ENCODE measurements at regions not wholly inside any gene's neighbourhood (a gene's known extent, or its start where the extent isn't known, plus 50 kb on each side); places are given as distances from the start of the nearest gene placed in this dataset.

DNA sequence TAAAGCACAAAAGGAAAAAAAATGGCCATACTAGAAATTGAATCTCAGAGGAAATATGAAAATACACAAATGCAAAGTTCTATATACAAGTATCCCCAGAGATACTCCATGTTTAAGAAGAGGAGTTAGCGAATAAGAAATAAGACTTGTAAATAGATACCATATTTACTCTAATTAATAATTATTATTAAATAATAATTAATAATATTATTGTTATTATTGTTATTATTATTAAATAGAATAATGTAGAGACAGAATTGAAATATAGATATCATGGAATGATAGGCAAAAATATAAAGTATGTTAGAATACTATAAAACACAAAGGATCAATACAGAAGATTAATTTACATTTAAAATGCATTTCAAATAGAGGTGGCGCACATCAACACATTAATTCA, 1047.5 kb upstream of the MIR17HG start:
- Mint-ChIP-seq H3K4me3 (no peak overlapping the region), H3K27me3 (ENCODE audit: low read depth) (no peaks in the 10 kb centered on the region), H3K4me1 (peaks cover 15% of the 10 kb centered on the region), H3K9me3 (no peaks in the 10 kb centered on the region), H3K27ac (no peak overlapping the region), H3K36me3 (no peaks in the 10 kb centered on the region)
- TF ChIP-seq TEAD1 (CRISPR knock-in tag; IDR thresholded peaks at IDR 0.05) (no peak), HMGA2 (CRISPR knock-in tag; IDR thresholded peaks at IDR 0.05) (peak; percentile 91)
- ATAC-seq, result no peak
- POLR2A ChIA-PET, result interaction anchor here (0.6 kb wide), 1 partner anchor 50 kb away, joined by 3 read pairs; no protein-coding TSS in a partner anchor
- CTCF ChIA-PET, result no interaction called here
- no peak for DNase-seq (ENCODE audit: low spot score)

DNA sequence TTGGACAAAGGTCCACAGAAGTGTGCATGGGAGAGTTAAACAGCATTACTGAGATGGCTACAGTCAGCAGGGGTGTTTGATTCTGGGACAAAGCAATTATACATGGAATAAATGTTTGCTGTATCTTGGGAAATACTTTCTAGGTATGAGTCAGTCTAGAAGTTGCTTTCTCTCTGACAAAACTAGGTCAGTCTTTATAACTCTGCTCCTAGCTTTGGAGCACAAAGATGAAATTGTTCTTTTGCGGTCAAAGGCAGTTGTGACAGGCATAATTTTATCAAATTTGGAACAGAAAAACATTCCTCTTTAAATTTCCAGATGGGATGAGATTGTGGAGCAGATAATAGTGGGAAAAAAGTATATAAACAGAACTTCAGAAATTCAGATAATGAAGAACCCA, 1045.4 kb upstream of the MIR17HG start:
- H3K4me1 Mint-ChIP-seq, result peaks cover 15% of the 10 kb centered on the region
- ATAC-seq (no peak), DNase-seq (ENCODE audit: low spot score) (no peak)
- H3K4me3 Mint-ChIP-seq, result no peak overlapping the region
- H3K27ac Mint-ChIP-seq, result no peak overlapping the region
- no peaks in the 10 kb centered on the region for H3K36me3 Mint-ChIP-seq
- ChIA-PET CTCF (no interaction called here), POLR2A (no interaction called here)
- no peak for TF ChIP-seq ETV6 (CRISPR knock-in tag; IDR thresholded peaks at IDR 0.05)
- TF ChIP-seq GRHL2 (CRISPR knock-in tag; IDR thresholded peaks at IDR 0.05; ENCODE audit: insufficient replicate concordance, severe bottlenecking), result no peak
- TF ChIP-seq, protein P1, sequence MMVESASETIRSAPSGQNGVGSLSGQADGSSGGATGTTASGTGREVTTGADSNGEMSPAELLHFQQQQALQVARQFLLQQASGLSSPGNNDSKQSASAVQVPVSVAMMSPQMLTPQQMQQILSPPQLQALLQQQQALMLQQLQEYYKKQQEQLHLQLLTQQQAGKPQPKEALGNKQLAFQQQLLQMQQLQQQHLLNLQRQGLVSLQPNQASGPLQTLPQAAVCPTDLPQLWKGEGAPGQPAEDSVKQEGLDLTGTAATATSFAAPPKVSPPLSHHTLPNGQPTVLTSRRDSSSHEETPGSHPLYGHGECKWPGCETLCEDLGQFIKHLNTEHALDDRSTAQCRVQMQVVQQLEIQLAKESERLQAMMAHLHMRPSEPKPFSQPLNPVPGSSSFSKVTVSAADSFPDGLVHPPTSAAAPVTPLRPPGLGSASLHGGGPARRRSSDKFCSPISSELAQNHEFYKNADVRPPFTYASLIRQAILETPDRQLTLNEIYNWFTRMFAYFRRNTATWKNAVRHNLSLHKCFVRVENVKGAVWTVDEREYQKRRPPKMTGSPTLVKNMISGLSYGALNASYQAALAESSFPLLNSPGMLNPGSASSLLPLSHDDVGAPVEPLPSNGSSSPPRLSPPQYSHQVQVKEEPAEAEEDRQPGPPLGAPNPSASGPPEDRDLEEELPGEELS (CRISPR knock-in tag; IDR thresholded peaks at IDR 0.05), result no peak
- TF ChIP-seq, protein P2, sequence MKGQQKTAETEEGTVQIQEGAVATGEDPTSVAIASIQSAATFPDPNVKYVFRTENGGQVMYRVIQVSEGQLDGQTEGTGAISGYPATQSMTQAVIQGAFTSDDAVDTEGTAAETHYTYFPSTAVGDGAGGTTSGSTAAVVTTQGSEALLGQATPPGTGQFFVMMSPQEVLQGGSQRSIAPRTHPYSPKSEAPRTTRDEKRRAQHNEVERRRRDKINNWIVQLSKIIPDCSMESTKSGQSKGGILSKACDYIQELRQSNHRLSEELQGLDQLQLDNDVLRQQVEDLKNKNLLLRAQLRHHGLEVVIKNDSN (CRISPR knock-in tag; IDR thresholded peaks at IDR 0.05), result no peak
- TF ChIP-seq FOXK1 (CRISPR knock-in tag; IDR thresholded peaks at IDR 0.05), result no peak
- TF ChIP-seq, protein P3, sequence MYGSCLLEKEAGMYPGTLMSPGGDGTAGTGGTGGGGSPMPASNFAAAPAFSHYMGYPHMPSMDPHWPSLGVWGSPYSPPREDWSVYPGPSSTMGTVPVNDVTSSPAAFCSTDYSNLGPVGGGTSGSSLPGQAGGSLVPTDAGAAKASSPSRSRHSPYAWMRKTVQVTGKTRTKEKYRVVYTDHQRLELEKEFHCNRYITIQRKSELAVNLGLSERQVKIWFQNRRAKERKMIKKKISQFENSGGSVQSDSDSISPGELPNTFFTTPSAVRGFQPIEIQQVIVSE (CRISPR knock-in tag; IDR thresholded peaks at IDR 0.05; ENCODE audit: borderline replicate concordance), result no peak
- TF ChIP-seq IRF2 (CRISPR knock-in tag; IDR thresholded peaks at IDR 0.05; ENCODE audit: borderline replicate concordance, low read depth), result no peak
- TF ChIP-seq, protein P4, sequence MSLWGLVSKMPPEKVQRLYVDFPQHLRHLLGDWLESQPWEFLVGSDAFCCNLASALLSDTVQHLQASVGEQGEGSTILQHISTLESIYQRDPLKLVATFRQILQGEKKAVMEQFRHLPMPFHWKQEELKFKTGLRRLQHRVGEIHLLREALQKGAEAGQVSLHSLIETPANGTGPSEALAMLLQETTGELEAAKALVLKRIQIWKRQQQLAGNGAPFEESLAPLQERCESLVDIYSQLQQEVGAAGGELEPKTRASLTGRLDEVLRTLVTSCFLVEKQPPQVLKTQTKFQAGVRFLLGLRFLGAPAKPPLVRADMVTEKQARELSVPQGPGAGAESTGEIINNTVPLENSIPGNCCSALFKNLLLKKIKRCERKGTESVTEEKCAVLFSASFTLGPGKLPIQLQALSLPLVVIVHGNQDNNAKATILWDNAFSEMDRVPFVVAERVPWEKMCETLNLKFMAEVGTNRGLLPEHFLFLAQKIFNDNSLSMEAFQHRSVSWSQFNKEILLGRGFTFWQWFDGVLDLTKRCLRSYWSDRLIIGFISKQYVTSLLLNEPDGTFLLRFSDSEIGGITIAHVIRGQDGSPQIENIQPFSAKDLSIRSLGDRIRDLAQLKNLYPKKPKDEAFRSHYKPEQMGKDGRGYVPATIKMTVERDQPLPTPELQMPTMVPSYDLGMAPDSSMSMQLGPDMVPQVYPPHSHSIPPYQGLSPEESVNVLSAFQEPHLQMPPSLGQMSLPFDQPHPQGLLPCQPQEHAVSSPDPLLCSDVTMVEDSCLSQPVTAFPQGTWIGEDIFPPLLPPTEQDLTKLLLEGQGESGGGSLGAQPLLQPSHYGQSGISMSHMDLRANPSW (CRISPR knock-in tag; conservative IDR thresholded peaks at IDR 0.05; ENCODE audit: low read depth), result no peak
- TF ChIP-seq CREM (CRISPR knock-in tag; IDR thresholded peaks at IDR 0.05), result no peak
- TF ChIP-seq, protein P5, sequence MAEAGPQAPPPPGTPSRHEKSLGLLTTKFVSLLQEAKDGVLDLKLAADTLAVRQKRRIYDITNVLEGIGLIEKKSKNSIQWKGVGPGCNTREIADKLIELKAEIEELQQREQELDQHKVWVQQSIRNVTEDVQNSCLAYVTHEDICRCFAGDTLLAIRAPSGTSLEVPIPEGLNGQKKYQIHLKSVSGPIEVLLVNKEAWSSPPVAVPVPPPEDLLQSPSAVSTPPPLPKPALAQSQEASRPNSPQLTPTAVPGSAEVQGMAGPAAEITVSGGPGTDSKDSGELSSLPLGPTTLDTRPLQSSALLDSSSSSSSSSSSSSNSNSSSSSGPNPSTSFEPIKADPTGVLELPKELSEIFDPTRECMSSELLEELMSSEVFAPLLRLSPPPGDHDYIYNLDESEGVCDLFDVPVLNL (CRISPR knock-in tag; IDR thresholded peaks at IDR 0.05; ENCODE audit: borderline replicate concordance, low read depth), result no peak
- no peak for TF ChIP-seq TEAD4 (CRISPR knock-in tag; IDR thresholded peaks at IDR 0.05)
- TF ChIP-seq, protein P6, sequence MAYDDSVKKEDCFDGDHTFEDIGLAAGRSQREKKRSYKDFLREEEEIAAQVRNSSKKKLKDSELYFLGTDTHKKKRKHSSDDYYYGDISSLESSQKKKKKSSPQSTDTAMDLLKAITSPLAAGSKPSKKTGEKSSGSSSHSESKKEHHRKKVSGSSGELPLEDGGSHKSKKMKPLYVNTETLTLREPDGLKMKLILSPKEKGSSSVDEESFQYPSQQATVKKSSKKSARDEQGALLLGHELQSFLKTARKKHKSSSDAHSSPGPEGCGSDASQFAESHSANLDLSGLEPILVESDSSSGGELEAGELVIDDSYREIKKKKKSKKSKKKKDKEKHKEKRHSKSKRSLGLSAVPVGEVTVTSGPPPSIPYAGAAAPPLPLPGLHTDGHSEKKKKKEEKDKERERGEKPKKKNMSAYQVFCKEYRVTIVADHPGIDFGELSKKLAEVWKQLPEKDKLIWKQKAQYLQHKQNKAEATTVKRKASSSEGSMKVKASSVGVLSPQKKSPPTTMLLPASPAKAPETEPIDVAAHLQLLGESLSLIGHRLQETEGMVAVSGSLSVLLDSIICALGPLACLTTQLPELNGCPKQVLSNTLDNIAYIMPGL (CRISPR knock-in tag; IDR thresholded peaks at IDR 0.05), result no peak
- TF ChIP-seq SMAD3 (CRISPR knock-in tag; IDR thresholded peaks at IDR 0.05; ENCODE audit: borderline replicate concordance), result no peak
- TF ChIP-seq, protein P7, sequence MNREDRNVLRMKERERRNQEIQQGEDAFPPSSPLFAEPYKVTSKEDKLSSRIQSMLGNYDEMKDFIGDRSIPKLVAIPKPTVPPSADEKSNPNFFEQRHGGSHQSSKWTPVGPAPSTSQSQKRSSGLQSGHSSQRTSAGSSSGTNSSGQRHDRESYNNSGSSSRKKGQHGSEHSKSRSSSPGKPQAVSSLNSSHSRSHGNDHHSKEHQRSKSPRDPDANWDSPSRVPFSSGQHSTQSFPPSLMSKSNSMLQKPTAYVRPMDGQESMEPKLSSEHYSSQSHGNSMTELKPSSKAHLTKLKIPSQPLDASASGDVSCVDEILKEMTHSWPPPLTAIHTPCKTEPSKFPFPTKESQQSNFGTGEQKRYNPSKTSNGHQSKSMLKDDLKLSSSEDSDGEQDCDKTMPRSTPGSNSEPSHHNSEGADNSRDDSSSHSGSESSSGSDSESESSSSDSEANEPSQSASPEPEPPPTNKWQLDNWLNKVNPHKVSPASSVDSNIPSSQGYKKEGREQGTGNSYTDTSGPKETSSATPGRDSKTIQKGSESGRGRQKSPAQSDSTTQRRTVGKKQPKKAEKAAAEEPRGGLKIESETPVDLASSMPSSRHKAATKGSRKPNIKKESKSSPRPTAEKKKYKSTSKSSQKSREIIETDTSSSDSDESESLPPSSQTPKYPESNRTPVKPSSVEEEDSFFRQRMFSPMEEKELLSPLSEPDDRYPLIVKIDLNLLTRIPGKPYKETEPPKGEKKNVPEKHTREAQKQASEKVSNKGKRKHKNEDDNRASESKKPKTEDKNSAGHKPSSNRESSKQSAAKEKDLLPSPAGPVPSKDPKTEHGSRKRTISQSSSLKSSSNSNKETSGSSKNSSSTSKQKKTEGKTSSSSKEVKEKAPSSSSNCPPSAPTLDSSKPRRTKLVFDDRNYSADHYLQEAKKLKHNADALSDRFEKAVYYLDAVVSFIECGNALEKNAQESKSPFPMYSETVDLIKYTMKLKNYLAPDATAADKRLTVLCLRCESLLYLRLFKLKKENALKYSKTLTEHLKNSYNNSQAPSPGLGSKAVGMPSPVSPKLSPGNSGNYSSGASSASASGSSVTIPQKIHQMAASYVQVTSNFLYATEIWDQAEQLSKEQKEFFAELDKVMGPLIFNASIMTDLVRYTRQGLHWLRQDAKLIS (CRISPR knock-in tag; IDR thresholded peaks at IDR 0.05; ENCODE audit: borderline replicate concordance), result no peak
- no peak for TF ChIP-seq MYBL2 (CRISPR knock-in tag; IDR thresholded peaks at IDR 0.05)
- no peaks in the 10 kb centered on the region for H3K27me3 Mint-ChIP-seq (ENCODE audit: low read depth)
- H3K9me3 Mint-ChIP-seq, result no peaks in the 10 kb centered on the region
